Epithelial cell of proximal tubule (primary cell): ENCODE measurements at regions not wholly inside any gene's neighbourhood (a gene's known extent, or its start where the extent isn't known, plus 50 kb on each side); places are given as distances from the start of the nearest gene placed in this dataset.

Source experiments
- DNase-seq: peaks from one replicate; pipeline ENCODE4 v3.0.0-alpha.2; 2011; ENCODE audit warnings: low read depth
- H3K4me3 ChIP-seq: 2 replicates; pipeline ENCODE4 v1.5.1; 2011; ENCODE audit warnings: low read depth, mild to moderate bottlenecking, low read length
- CTCF ChIP-seq: conservative IDR thresholded peaks from 2 replicates; pipeline ENCODE4 v1.5.1; 2012; ENCODE audit warnings: low read depth, mild to moderate bottlenecking, low read length

GRCh38 chr16:86985648-86986015 is 331.6 kb downstream of the C16orf95 start:
- TF ChIP-seq CTCF = no peak
- no peak overlapping the region for H3K4me3 ChIP-seq
- no peak for DNase-seq

GRCh38 chr16:86986136-86986535 is 331.1 kb downstream of the C16orf95 start:
- no peak overlapping the region for H3K4me3 ChIP-seq
- no peak for TF ChIP-seq CTCF
- DNase-seq = no peak

- TF ChIP-seq CTCF = no peak
These were observed 330.2 kb downstream of the C16orf95 start for GRCh38 chr16:86986809-86987487.

GRCh38 chr16:86987746-86988670 is 329.2 kb downstream of the C16orf95 start:
- no peak for DNase-seq
- no peak for TF ChIP-seq CTCF
- no peak overlapping the region for H3K4me3 ChIP-seq

More at GRCh38 chr16:86986809-86987487, 330.2 kb downstream of the C16orf95 start:
- H3K4me3 ChIP-seq = no peak overlapping the region
- no peak for DNase-seq

GRCh38 chr16:86988920-86989696 is 328.1 kb downstream of the C16orf95 start:
- H3K4me3 ChIP-seq = no peak overlapping the region
- TF ChIP-seq CTCF = no peak
- DNase-seq = no peak

GRCh38 chr16:86990451-86990850 is 326.7 kb downstream of the C16orf95 start:
- no peak for DNase-seq

More at GRCh38 chr16:86990451-86990850, 326.7 kb downstream of the C16orf95 start:
- no peak overlapping the region for H3K4me3 ChIP-seq
- TF ChIP-seq CTCF = no peak
